NAMALWA (cell line): ENCODE measurements at regions not wholly inside any gene's neighbourhood (a gene's known extent, or its start where the extent isn't known, plus 50 kb on each side); places are given as distances from the start of the nearest gene placed in this dataset.

Source experiments
- DNase-seq: peaks from one replicate; pipeline ENCODE4 v3.0.0-alpha.2; 2015; ENCODE audit warnings: low spot score

GRCh38 chr22:47698906-47699305 is 936.5 kb downstream of the TBC1D22A start:
- no peak for DNase-seq

DNA sequence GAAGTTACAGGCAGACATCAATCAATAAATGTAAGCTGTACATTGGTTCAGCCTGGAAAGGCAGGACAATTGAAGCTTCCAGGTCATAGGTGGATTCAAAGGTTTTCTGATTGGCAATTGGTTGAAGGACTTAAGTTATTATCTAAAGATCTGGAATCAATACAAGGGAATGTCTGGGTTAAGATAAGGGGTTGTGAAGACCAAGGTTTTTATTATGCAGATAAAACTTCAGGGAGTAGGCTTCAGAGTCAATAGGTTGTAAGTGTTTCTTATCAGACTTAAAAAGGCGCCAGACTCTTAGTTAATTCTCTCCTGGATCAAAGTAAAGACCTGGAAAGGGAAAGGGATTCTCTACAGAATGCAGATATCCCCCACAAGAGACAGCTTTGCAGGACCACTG is 935.4 kb downstream of the TBC1D22A start:
- no peak for DNase-seq

GRCh38 chr22:47696776-47697175 is 934.3 kb downstream of the TBC1D22A start:
- DNase-seq = no peak

DNA sequence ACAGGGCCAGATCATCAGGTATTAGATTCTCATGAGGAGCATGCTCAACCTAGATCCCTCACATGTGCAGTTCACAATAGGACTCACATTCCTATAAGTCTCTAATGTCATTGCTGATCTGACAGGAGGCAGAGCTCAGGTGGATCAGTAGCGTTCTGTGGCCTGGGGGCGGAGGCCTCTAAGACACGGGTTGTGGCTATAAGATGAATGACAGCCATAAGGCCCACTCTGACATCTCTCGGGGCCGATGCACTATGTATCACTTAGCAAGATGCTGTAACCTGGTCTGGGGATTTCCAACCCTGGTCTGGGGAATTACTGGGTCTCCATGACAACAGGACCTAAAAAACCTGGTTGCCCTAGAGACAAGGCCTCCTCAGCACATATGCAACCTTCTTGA is 932.7 kb downstream of the TBC1D22A start:
- no peak for DNase-seq

DNA sequence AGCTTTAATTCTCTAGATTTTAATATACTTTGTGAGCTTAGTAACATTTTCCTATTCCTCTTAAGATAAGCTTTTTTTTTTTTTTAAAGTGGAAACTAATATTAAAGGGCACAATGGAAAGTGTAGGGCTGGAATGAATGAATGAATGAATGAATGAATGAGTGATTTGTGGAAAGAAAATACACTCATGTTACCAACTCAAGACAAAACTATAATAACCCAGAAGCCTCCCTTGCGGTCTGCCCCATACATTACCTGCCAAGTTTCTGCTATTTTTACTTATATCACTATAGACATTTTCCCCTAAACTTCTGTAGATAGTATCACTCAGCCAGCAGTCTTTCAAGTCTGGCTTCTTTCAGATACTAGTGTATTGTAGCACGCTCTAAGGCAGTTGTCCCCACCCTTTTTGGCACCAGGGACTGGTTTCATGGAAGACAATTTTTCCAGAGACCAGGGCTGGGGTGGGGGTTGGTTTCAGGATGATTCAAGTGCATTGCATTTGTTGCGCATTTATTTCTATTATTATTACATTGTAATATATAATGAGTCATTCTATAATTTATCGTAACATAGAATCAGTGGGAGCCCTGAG is 932.2 kb downstream of the TBC1D22A start:
- DNase-seq = no peak

GRCh38 chr22:47693606-47694005 is 931.2 kb downstream of the TBC1D22A start:
- no peak for DNase-seq

- no peak for DNase-seq
Measured at GRCh38 chr22:47692811-47693210, 930.4 kb downstream of the TBC1D22A start.

GRCh38 chr22:47691152-47691895 is 928.9 kb downstream of the TBC1D22A start:
- no peak for DNase-seq

GRCh38 chr22:47690586-47690985 is 928.1 kb downstream of the TBC1D22A start:
- no peak for DNase-seq

DNA sequence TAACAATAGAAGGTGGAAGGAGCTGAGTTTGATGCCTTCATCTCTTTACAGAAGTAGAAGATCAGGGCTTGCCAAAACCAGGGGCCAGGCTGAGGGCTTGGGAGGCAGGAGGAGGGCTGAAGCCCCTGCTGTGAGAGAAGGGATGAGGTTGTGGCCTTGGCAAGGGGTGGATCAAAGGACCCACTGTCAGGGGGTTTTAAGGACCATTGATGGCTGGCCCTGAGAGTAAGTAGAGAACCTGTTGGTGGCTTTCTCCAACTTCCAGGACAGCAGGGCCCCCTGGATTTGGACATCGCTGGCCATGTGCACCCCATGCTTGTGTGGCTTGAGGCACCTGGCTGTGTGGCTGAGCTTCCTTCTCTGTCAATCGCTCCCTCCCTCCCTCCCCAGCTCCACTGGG is 927.7 kb downstream of the TBC1D22A start:
- no peak for DNase-seq

DNA sequence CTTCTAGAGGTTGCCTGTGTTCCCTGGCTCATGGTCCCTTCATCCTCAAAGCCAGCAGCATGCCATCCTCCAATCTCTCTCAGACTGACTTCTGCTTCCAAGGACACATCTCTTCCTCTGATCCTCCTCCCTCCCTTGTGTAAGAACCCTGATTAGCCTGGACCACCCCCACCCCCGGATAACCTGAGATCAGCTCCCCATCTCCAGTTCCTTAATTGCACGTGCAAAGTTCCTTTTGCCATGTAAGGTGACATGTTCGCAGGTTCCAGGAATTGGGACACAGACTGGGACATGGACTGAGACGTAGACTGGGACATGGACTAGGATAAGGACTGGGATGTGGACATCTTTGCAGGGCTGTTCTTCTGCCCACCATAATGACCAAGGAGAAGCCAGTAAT is 925.3 kb downstream of the TBC1D22A start:
- no peak for DNase-seq

GRCh38 chr22:47687346-47687655 is 924.9 kb downstream of the TBC1D22A start:
- no peak for DNase-seq

GRCh38 chr22:47686594-47687345 is 924.3 kb downstream of the TBC1D22A start:
- DNase-seq = no peak

GRCh38 chr22:47681411-47682165 is 919.1 kb downstream of the TBC1D22A start:
- DNase-seq = no peak

DNA sequence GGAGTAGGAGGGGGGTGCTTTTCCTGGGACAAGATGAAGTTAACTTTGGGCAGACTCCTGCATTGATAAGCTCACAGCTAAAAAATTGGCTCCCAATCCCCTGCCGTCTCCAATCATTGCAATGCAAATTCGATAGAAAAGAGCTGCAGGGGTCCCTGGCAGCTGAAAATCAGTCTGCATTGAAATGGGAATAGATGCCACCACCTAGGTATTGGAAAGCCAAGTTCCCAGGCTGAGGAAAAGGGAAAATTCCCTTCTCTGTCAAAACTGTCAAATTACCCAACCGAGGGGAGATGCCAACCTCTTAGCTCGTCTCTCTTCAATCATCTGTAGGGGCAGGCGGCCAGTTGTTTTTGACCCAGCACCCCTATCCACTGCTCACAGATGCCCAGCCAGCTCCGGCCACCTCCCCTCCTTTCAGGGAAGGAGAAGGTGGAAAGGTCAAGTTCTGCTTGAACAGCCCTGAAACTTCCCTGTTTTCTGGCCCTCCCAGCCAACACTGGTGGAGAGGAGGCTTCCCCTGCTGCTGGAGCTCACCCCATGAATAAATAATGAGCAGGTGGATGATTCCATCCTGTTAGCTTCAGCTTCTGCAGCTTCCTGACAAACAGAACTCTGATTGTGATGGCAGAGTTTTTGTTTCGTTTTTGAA is 916.3 kb downstream of the TBC1D22A start:
- no peak for DNase-seq

DNA sequence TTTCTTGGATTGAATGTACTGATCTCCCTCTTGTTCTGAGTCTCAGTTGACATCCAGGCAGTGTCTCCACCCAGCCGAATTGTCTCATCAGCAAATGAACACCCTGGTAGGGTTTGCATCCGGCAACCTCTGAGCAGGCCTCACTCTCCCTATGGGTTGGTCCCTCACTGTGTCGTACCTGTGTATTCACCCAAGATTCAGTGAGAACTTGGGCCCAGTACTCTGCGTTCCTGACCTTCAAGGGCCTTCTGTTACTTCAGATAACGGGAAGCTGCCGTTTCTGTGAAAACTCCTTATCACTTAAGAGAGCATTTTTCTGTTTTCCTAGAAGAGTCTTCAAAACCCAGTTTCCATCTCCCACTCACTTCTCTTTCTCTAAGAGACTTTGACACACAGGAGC is 915.6 kb downstream of the TBC1D22A start:
- DNase-seq = no peak

DNA sequence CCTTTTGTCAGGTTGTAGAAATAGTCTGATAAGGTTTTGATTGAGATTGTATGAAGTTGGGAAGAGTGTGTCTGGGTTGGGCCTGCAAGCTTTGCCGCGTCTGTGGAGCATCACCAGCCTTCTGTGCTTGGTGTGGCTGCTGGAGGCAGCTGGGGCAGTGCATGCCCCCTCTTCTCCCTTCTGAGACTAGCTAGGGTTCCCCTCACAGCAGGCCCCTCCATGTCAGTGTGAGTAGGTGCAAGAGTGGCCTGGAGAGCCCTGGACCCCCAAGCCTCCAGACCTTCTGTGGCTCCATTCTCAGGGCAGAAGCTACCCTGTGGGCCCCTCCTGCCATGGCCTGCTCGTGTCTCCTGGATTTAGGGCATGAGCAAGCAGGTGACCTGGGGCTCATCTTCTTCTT is 914.2 kb downstream of the TBC1D22A start:
- no peak for DNase-seq

GRCh38 chr22:47674600-47674999 is 912.1 kb downstream of the TBC1D22A start:
- no peak for DNase-seq

- no peak for DNase-seq
Measured at GRCh38 chr22:47673557-47673956, 911.1 kb downstream of the TBC1D22A start.

- DNase-seq = no peak
Measured at GRCh38 chr22:47672526-47672925, 910.1 kb downstream of the TBC1D22A start.

GRCh38 chr22:47665151-47665550 is 902.7 kb downstream of the TBC1D22A start:
- DNase-seq = no peak
